Fibroblast of lung (primary cell): ENCODE measurements at regions not wholly inside any gene's neighbourhood (a gene's known extent, or its start where the extent isn't known, plus 50 kb on each side); places are given as distances from the start of the nearest gene placed in this dataset.

ENCODE experiments used
- CTCF ChIP-seq, 2 donors: IDR thresholded peaks in 1 of 2; conservative IDR thresholded peaks in 1 of 2; 1 replicate in 1 of 2; 2 replicates in 1 of 2; pipeline ENCODE4 v1.5.1; 2011 to 2012; ENCODE audit warnings: low read length in 2 of 2, control low read depth in 1 of 2, inconsistent platforms in 1 of 2, low read depth in 1 of 2, mild to moderate bottlenecking in 1 of 2
- EZH2 ChIP-seq: IDR thresholded peaks from 2 replicates; pipeline ENCODE4 v1.5.1; 2012; ENCODE audit warnings: low read length, control low read depth, mild to moderate bottlenecking; ENCODE audit errors: missing control alignments

GRCh38 chr2:184190725-184191124 is 407.6 kb upstream of the ZNF804A start:
- TF ChIP-seq CTCF (conservative IDR thresholded peaks at IDR 0.05 in 1 of 2, IDR thresholded peaks at IDR 0.05 in 1 of 2; ENCODE audit: low read depth in 1 of 2, low read length in 2 of 2), result no peak
- TF ChIP-seq EZH2, result no peak
